SK-N-SH (cell line): ENCODE measurements at regions not wholly inside any gene's neighbourhood (a gene's known extent, or its start where the extent isn't known, plus 50 kb on each side); places are given as distances from the start of the nearest gene placed in this dataset.

Experiments used
- CTCF ChIA-PET: fragments of 300-600, 350-600 bp; formaldehyde crosslinking; extraction: SDS; loops from one replicate; lab custom pipeline; 2021; lab: Yijun Ruan, JAX
- POLR2A ChIA-PET: fragments of 350-600 bp; sonication (Branson Sonifier 250); formaldehyde crosslinking; extraction: SDS; loops from one replicate; lab custom pipeline; 2020; ENCODE audit warnings: antibody characterized with exemption, inconsistent platforms; lab: Yijun Ruan, JAX
- DNase-seq: peaks from one replicate; pipeline ENCODE4 v3.0.0; 2012
- H2AFZ ChIP-seq: fragments of 200-600 bp; sonication (generic); 2 replicates; pipeline ENCODE4 v1.8.1; 2016; ENCODE audit warnings: antibody characterized with exemption, mild to moderate bottlenecking, low read depth
- H3F3A ChIP-seq: fragments of 200-600 bp; sonication (generic); replicated peaks from 2 replicates; pipeline ENCODE3; 2016; ENCODE audit warnings: antibody characterized with exemption, mild to moderate bottlenecking; ENCODE audit not compliant: insufficient read depth
- H3K27ac ChIP-seq, 2 experiments: fragments of 200-500 bp in 1 of 2; fragments of 200-600 bp in 1 of 2; sonication (Bioruptor generic) in 1 of 2; sonication (generic), shearing (Covaris generic) in 1 of 2; 2 replicates each; pipeline versions ENCODE4 v1.5.1 to v1.6.1; 2014 to 2016; ENCODE audit warnings: low read depth in 2 of 2, inconsistent platforms in 1 of 2, low read length in 1 of 2, mild to moderate bottlenecking in 1 of 2, mixed read lengths in 1 of 2
- H3K27me3 ChIP-seq: fragments of 200-600 bp; sonication (generic), shearing (Covaris generic); 2 replicates; pipeline ENCODE4 v1.6.1; 2016; ENCODE audit warnings: mixed run types; ENCODE audit not compliant: insufficient read depth
- H3K36me3 ChIP-seq, 2 experiments: fragments of 200-500 bp in 1 of 2; fragments of 200-600 bp in 1 of 2; sonication (Bioruptor generic) in 1 of 2; sonication (generic) in 1 of 2; replicated peaks in 1 of 2; 2 replicates each; pipeline versions ENCODE3 to v1.5.1; 2014 to 2016; ENCODE audit warnings: low read length in 1 of 2, mild to moderate bottlenecking in 1 of 2; ENCODE audit not compliant: insufficient read depth in 2 of 2, control insufficient read depth in 1 of 2
- H3K4me1 ChIP-seq, 2 experiments: fragments of 200-500 bp in 1 of 2; fragments of 200-600 bp in 1 of 2; sonication (Bioruptor generic) in 1 of 2; sonication (generic), shearing (Covaris generic) in 1 of 2; 2 replicates each; pipeline versions ENCODE4 v1.5.1 to v1.6.1; 2014 to 2016; ENCODE audit warnings: low read depth in 1 of 2, low read length in 1 of 2, mixed run types in 1 of 2; ENCODE audit not compliant: insufficient read depth in 2 of 2, control insufficient read depth in 1 of 2
- H3K4me2 ChIP-seq: fragments of 200-600 bp; sonication (generic), shearing (Covaris generic); 2 replicates; pipeline ENCODE4 v1.6.1; 2017; ENCODE audit warnings: mixed run types
- H3K4me3 ChIP-seq, 2 experiments: fragments of 200-500 bp in 1 of 2; fragments of 200-600 bp in 1 of 2; sonication (Bioruptor generic) in 1 of 2; sonication (generic), shearing (Covaris generic) in 1 of 2; 2 replicates each; pipeline versions ENCODE4 v1.5.1 to v1.8.1; 2014 to 2016; ENCODE audit warnings: low read depth in 2 of 2, inconsistent platforms in 1 of 2, low read length in 1 of 2, mild to moderate bottlenecking in 1 of 2, mixed read lengths in 1 of 2, moderate library complexity in 1 of 2
- H3K79me2 ChIP-seq: fragments of 200-600 bp; sonication (generic); 2 replicates; pipeline ENCODE4 v1.8.1; 2017; ENCODE audit warnings: mild to moderate bottlenecking; ENCODE audit not compliant: insufficient read depth
- H3K9ac ChIP-seq: fragments of 200-600 bp; sonication (generic); 2 replicates; pipeline ENCODE4 v1.6.1; 2017; ENCODE audit warnings: mixed run types
- H3K9me2 ChIP-seq: fragments of 200-600 bp; sonication (generic); 2 replicates; pipeline ENCODE4 v1.6.1; 2017; ENCODE audit warnings: mixed run types
- H3K9me3 ChIP-seq: fragments of 200-600 bp; sonication (generic); 2 replicates; pipeline ENCODE4 v1.6.1; 2017; ENCODE audit warnings: mixed run types, mild to moderate bottlenecking, moderate library complexity
- H4K20me1 ChIP-seq: fragments of 200-600 bp; sonication (generic); 2 replicates; pipeline ENCODE4 v1.6.1; 2017; ENCODE audit warnings: mild to moderate bottlenecking, mixed run types; ENCODE audit not compliant: insufficient read depth
- EP300 ChIP-seq, 2 experiments: IDR thresholded peaks; 2 replicates each; pipeline versions ENCODE4 v1.4.0 to v1.6.1; 2012; ENCODE audit warnings: borderline replicate concordance in 1 of 2, low read depth in 1 of 2, low read length in 1 of 2
- EZH2phosphoT487 ChIP-seq: fragments of 200-600 bp; sonication (generic); IDR thresholded peaks from 2 replicates; pipeline ENCODE4 v1.6.1; 2017; ENCODE audit warnings: low read depth, mixed run types, mild to moderate bottlenecking, antibody characterized with exemption, moderate library complexity, borderline replicate concordance
- FOSL2 ChIP-seq: IDR thresholded peaks from 2 replicates; pipeline ENCODE4 v1.4.0; 2012; ENCODE audit warnings: low read depth, mild to moderate bottlenecking, moderate library complexity, borderline replicate concordance
- IRF3 ChIP-seq: fragments of 150-350 bp; IDR thresholded peaks from 2 replicates; pipeline ENCODE4 v1.6.1; 2016; ENCODE audit warnings: mild to moderate bottlenecking, low read depth, low read length
- MEF2A ChIP-seq: IDR thresholded peaks from 2 replicates; pipeline ENCODE4 v1.4.0; 2012; ENCODE audit warnings: low read depth, borderline replicate concordance
- MXI1 ChIP-seq: IDR thresholded peaks from 2 replicates; pipeline ENCODE4 v1.6.1; 2012; ENCODE audit warnings: mild to moderate bottlenecking, low read depth, low read length, improper control_type of control experiment
- PBX3 ChIP-seq: IDR thresholded peaks from 2 replicates; pipeline ENCODE4; 2012
- POLR2AphosphoS5 ChIP-seq: IDR thresholded peaks from 2 replicates; pipeline ENCODE4 v1.6.1; 2012; ENCODE audit warnings: low read depth, low read length
- RFX5 ChIP-seq: IDR thresholded peaks from 2 replicates; pipeline ENCODE4 v1.6.1; 2012; ENCODE audit warnings: mild to moderate bottlenecking, improper control_type of control experiment, low read length
- SIN3A ChIP-seq: IDR thresholded peaks from 2 replicates; pipeline ENCODE4 v1.6.1; 2012; ENCODE audit warnings: low read depth, mild to moderate bottlenecking, low read length, moderate library complexity, borderline replicate concordance
- SMC3 ChIP-seq: IDR thresholded peaks from 2 replicates; pipeline ENCODE4 v1.6.1; 2012; ENCODE audit warnings: low read depth, low read length, improper control_type of control experiment
- TAF1 ChIP-seq: IDR thresholded peaks from 2 replicates; pipeline ENCODE4 v1.6.1; 2012; ENCODE audit warnings: low read depth, mild to moderate bottlenecking, low read length, moderate library complexity, borderline replicate concordance
- USF1 ChIP-seq: IDR thresholded peaks from 2 replicates; pipeline ENCODE4 v1.4.0; 2012; ENCODE audit warnings: low read depth, borderline replicate concordance
- ZBTB33 ChIP-seq: IDR thresholded peaks from 2 replicates; pipeline ENCODE4 v1.4.0; 2012; ENCODE audit warnings: low read depth, borderline replicate concordance
- WGBS: methylation state at CpG from one replicate; pipeline ENCODE4 v1.1.6; 2017; ENCODE audit warnings: low lambda C conversion rate; 5-methylcytosine and 5-hydroxymethylcytosine counted together

GRCh38 chr9:95750725-95751519 lies 124.6 kb upstream of the ERCC6L2 start:
- no peak overlapping the region for H3K9ac ChIP-seq
- no peaks in the 10 kb centered on the region for H3F3A ChIP-seq
- H3K79me2 ChIP-seq, result no peaks in the 10 kb centered on the region
- H3K9me3 ChIP-seq, result no peaks in the 10 kb centered on the region
- ChIA-PET POLR2A (no interaction called here), CTCF (no interaction called here)
- peaks cover 8 to 39% of the 10 kb centered on the region in 2 experiments; a peak in 3 of 4 replicates for H3K4me1 ChIP-seq
- H3K27ac ChIP-seq, result no peak overlapping the region
- H3K4me3 ChIP-seq, result no peak overlapping the region
- TF ChIP-seq SIN3A, result no peak
- no peak for TF ChIP-seq EZH2phosphoT487
- no peak for TF ChIP-seq TAF1
- TF ChIP-seq IRF3, result no peak
- no peak for TF ChIP-seq EP300 (IDR thresholded peaks at IDR 0.05; ENCODE audit: borderline replicate concordance in 1 of 2, low read depth in 1 of 2, low read length in 1 of 2)
- no peak for TF ChIP-seq USF1
- TF ChIP-seq PBX3, result no peak
- TF ChIP-seq MEF2A, result no peak
- TF ChIP-seq SMC3, result no peak
- TF ChIP-seq FOSL2, result no peak
- no peak for TF ChIP-seq POLR2AphosphoS5
- TF ChIP-seq RFX5, result no peak
- TF ChIP-seq ZBTB33, result no peak
- TF ChIP-seq MXI1, result no peak
- no peak for DNase-seq
- no peaks in the 10 kb centered on the region for H3K36me3 ChIP-seq
- WGBS, result 66% methylated on average over 11 of the region's 11 CpGs
- no peak overlapping the region for H3K4me2 ChIP-seq
- no peak overlapping the region for H2AFZ ChIP-seq
- H4K20me1 ChIP-seq, result no peaks in the 10 kb centered on the region
- no peaks in the 10 kb centered on the region for H3K9me2 ChIP-seq
- H3K27me3 ChIP-seq, result no peaks in the 10 kb centered on the region
